Activated CD4-positive, alpha-beta memory T cell treated with anti-CD3 and anti-CD28 coated beads for 36 hours (primary cell): ENCODE measurements at regions not wholly inside any gene's neighbourhood (a gene's known extent, or its start where the extent isn't known, plus 50 kb on each side); places are given as distances from the start of the nearest gene placed in this dataset.

ENCODE experiments used
- CTCF ChIA-PET: fragments of 350-600 bp; sonication (Branson Sonifier 250); formaldehyde crosslinking; loops from one replicate; lab custom pipeline; 2021; ENCODE audit warnings: antibody characterized with exemption, inconsistent platforms; lab: Charles Lee
- POLR2A ChIA-PET: fragments of 350-600 bp; sonication (Branson Sonifier 250); formaldehyde crosslinking; loops from one replicate; lab custom pipeline; 2021; ENCODE audit warnings: antibody characterized with exemption; lab: Charles Lee
- DNase-seq: peaks from one replicate; pipeline ENCODE4 v3.0.0-alpha.2; 2020
- H3K27ac Mint-ChIP-seq: one replicate; pipeline ENCODE4 v1.8.0; 2021; ENCODE audit warnings: mixed read lengths
- H3K27me3 Mint-ChIP-seq: one replicate; pipeline ENCODE4 v1.8.0; 2021; ENCODE audit warnings: mixed read lengths
- H3K36me3 Mint-ChIP-seq: one replicate; pipeline ENCODE4 v1.8.0; 2021; ENCODE audit warnings: mixed read lengths
- H3K4me1 Mint-ChIP-seq: one replicate; pipeline ENCODE4 v1.8.0; 2021; ENCODE audit warnings: low read depth, mixed read lengths
- H3K4me3 Mint-ChIP-seq: one replicate; pipeline ENCODE4 v1.8.0; 2021; ENCODE audit warnings: mild to moderate bottlenecking, mixed read lengths
- H3K9me3 Mint-ChIP-seq: one replicate; pipeline ENCODE4 v1.8.0; 2021; ENCODE audit warnings: mixed read lengths
- intact Hi-C: fragments of 100-400 bp; cut with micrococcal nuclease; formaldehyde crosslinking; loops from one replicate; pipeline ENCODE4 v1.15.1; 2023

DNA sequence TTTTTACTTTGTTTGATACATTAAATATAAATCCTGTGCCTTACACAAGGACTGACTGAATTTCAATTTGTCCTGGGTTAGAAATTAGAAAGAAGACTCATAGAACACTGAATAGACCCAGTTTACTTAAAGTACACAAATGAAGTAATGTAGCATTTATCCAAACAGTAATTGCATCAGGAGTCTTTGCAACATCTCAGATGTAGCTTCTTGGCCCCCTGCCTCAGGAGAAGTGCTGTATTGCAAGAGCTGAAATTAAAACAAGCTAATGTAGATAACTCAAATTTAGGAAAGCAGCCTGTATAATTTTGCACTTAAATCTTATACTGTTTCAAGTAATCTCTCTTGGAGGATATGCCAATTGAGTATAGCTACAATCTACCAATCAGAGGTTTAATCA, 54.3 kb upstream of the KCND2 start:
- CTCF ChIA-PET = no interaction called here
- POLR2A ChIA-PET = no interaction called here
- H3K4me1 Mint-ChIP-seq = no peaks in the 10 kb centered on the region

GRCh38 chr7:120221666-120222065, 51.3 kb upstream of the KCND2 start:
- CTCF ChIA-PET = no interaction called here
- no peak for DNase-seq
- peaks cover 2% of the 10 kb centered on the region for H3K9me3 Mint-ChIP-seq
- H3K36me3 Mint-ChIP-seq = no peaks in the 10 kb centered on the region
- H3K27me3 Mint-ChIP-seq = no peaks in the 10 kb centered on the region
- POLR2A ChIA-PET = no interaction called here
- intact Hi-C loops = no loop called here
- no peaks in the 10 kb centered on the region for H3K4me1 Mint-ChIP-seq
- H3K27ac Mint-ChIP-seq = no peak overlapping the region
- no peak overlapping the region for H3K4me3 Mint-ChIP-seq

More for the DNA sequence above, 54.3 kb upstream of the KCND2 start:
- Mint-ChIP-seq H3K36me3 (no peaks in the 10 kb centered on the region), H3K4me3 (no peak overlapping the region), H3K27ac (no peak overlapping the region), H3K9me3 (no peaks in the 10 kb centered on the region), H3K27me3 (no peaks in the 10 kb centered on the region)
- no peak for DNase-seq
- intact Hi-C loops = no loop called here
